MCF 10A (cell line): ENCODE measurements at regions not wholly inside any gene's neighbourhood (a gene's known extent, or its start where the extent isn't known, plus 50 kb on each side); places are given as distances from the start of the nearest gene placed in this dataset.

Experiments used
- BruUV-seq: library from RNA; stranded (reverse); fragments of 400-500 nt; replicated peaks from 2 replicates; lab custom pipeline; 2021; lab: Mats Ljungman, UMichigan
- CTCF ChIA-PET: fragments of 300-600 bp; sonication (Branson Sonifier 250); formaldehyde crosslinking; extraction: SDS; loops from one replicate; lab custom pipeline; 2021; ENCODE audit warnings: antibody characterized with exemption, inconsistent platforms; lab: Yijun Ruan, JAX
- POLR2A ChIA-PET: fragments of 300-600, 350-650 bp; sonication (Branson Sonifier 250); formaldehyde crosslinking; extraction: SDS; loops from one replicate; lab custom pipeline; 2020; ENCODE audit warnings: antibody characterized with exemption, inconsistent platforms; lab: Yijun Ruan, JAX
- DNase-seq: peaks from one replicate; pipeline ENCODE4 v3.0.0-alpha.2; 2018; ENCODE audit not compliant: unreplicated experiment
- H3K27ac Mint-ChIP-seq: one replicate; pipeline ENCODE4 v1.8.0; 2022; ENCODE audit warnings: mild to moderate bottlenecking, low read depth, mixed read lengths; ENCODE audit not compliant: unreplicated experiment
- H3K27me3 Mint-ChIP-seq: one replicate; pipeline ENCODE4 v1.8.0; 2022; ENCODE audit warnings: mixed read lengths; ENCODE audit not compliant: insufficient read depth, unreplicated experiment
- H3K36me3 Mint-ChIP-seq: one replicate; pipeline ENCODE4 v1.8.0; 2022; ENCODE audit warnings: mild to moderate bottlenecking, moderate library complexity, mixed read lengths; ENCODE audit not compliant: insufficient read depth, unreplicated experiment
- H3K4me1 Mint-ChIP-seq: one replicate; pipeline ENCODE4 v1.8.0; 2022; ENCODE audit warnings: mixed read lengths; ENCODE audit not compliant: insufficient read depth, unreplicated experiment
- H3K4me3 Mint-ChIP-seq: one replicate; pipeline ENCODE4 v1.8.0; 2022; ENCODE audit warnings: mild to moderate bottlenecking, moderate library complexity, mixed read lengths; ENCODE audit not compliant: unreplicated experiment
- H3K9me3 Mint-ChIP-seq: one replicate; pipeline ENCODE4 v1.8.0; 2022; ENCODE audit warnings: mixed read lengths; ENCODE audit not compliant: unreplicated experiment
- CTCF ChIP-seq: fragments of 200-600 bp; IDR thresholded peaks from one replicate; pipeline ENCODE4 v1.8.0; 2022; ENCODE audit warnings: antibody characterized with exemption, mild to moderate bottlenecking; ENCODE audit not compliant: unreplicated experiment
- intact Hi-C: fragments of 100-400 bp; cut with micrococcal nuclease; formaldehyde crosslinking; loops from 2 replicates; pipeline ENCODE4 v1.14.1; 2022

- Mint-ChIP-seq H3K9me3 (peaks cover 30% of the 10 kb centered on the region), H3K36me3 (no peaks in the 10 kb centered on the region), H3K27me3 (no peaks in the 10 kb centered on the region), H3K4me3 (no peak overlapping the region), H3K4me1 (no peaks in the 10 kb centered on the region), H3K27ac (no peak overlapping the region)
- POLR2A ChIA-PET = no interaction called here
- CTCF ChIA-PET = no interaction called here
- intact Hi-C loops = no loop called here
- no TSS peak for BruUV-seq
- TF ChIP-seq CTCF = no peak
- no peak for DNase-seq
Measured at GRCh38 chr22:49212002-49212401, 615.7 kb downstream of the BRD1 start.

- Mint-ChIP-seq H3K9me3 (peaks cover 28% of the 10 kb centered on the region), H3K27ac (no peak overlapping the region), H3K4me3 (no peak overlapping the region), H3K4me1 (no peaks in the 10 kb centered on the region), H3K36me3 (no peaks in the 10 kb centered on the region), H3K27me3 (no peaks in the 10 kb centered on the region)
- BruUV-seq = no TSS peak
- TF ChIP-seq CTCF = no peak
- POLR2A ChIA-PET = no interaction called here
- intact Hi-C loops = no loop called here
- DNase-seq = no peak
- CTCF ChIA-PET = no interaction called here
Measured at GRCh38 chr22:49211176-49211575, 616.5 kb downstream of the BRD1 start.

GRCh38 chr22:49210606-49211005, 617.1 kb downstream of the BRD1 start:
- H3K36me3 Mint-ChIP-seq = no peaks in the 10 kb centered on the region
- H3K4me1 Mint-ChIP-seq = no peaks in the 10 kb centered on the region
- no peak overlapping the region for H3K4me3 Mint-ChIP-seq
- TF ChIP-seq CTCF = no peak
- no peak for DNase-seq
- CTCF ChIA-PET = no interaction called here
- POLR2A ChIA-PET = no interaction called here
- H3K9me3 Mint-ChIP-seq = peaks cover 34% of the 10 kb centered on the region
- H3K27me3 Mint-ChIP-seq = no peaks in the 10 kb centered on the region
- no TSS peak for BruUV-seq
- H3K27ac Mint-ChIP-seq = no peak overlapping the region
- intact Hi-C loops = no loop called here

GRCh38 chr22:49209452-49210195, 618.0 kb downstream of the BRD1 start:
- intact Hi-C loops = no loop called here
- CTCF ChIA-PET = no interaction called here
- Mint-ChIP-seq H3K9me3 (peaks cover 44% of the 10 kb centered on the region), H3K36me3 (no peaks in the 10 kb centered on the region), H3K4me1 (no peaks in the 10 kb centered on the region), H3K4me3 (no peak overlapping the region), H3K27ac (no peak overlapping the region), H3K27me3 (no peaks in the 10 kb centered on the region)
- no TSS peak for BruUV-seq
- no peak for DNase-seq
- no peak for TF ChIP-seq CTCF
- POLR2A ChIA-PET = no interaction called here
